NCI-H1436 treated with DMSO at 0.1 percent for 48 hours (cell line): ENCODE measurements at regions not wholly inside any gene's neighbourhood (a gene's known extent, or its start where the extent isn't known, plus 50 kb on each side); places are given as distances from the start of the nearest gene placed in this dataset.
"Not testable (repeated sequence)": the region's sequence is repeated elsewhere in the genome, so short reads cannot be mapped to it uniquely, and the experiment has no call there.

ENCODE experiments used
- DNase-seq: peaks from one replicate; lab custom pipeline; 2025; lab: John Stamatoyannopoulos, UW

DNA sequence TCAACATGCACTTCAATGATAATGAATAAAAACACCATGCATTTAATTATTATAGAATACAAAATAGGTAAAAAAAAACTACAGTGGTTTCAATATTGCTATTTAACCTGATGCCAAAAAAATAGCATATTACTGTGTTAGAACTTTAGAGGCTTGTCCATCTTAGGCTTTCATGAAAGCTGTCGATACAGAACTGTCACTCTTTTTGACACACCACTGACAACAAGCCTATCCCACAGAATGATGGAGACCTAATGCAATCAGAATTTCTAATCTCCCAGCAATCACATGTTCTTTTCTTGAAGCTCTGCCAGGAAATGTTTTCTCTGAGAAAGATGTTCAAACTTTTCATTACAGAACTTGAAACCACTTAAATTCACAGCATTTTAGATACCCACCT, 490.3 kb upstream of the EPHA6 start:
- DNase-seq: no peak

DNA sequence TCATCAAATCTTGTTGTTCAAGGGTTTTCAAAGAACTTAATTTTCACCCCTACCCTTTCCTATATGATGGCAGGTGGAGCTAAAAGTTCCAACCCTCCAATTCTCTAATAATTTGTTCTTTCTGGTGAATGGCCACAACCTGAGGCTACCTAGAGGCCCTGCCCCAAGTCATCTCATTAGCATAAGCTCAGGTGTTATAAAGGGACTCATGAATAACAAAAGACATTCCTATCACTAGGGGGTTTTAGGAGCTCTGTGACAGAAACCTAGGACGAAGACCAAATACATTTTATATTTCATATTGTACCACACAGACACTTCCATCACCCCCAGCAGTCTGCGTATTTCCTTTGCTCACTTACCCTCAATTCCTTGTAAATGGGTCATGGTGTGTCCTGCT, 483.6 kb upstream of the EPHA6 start:
- no peak for DNase-seq

DNA sequence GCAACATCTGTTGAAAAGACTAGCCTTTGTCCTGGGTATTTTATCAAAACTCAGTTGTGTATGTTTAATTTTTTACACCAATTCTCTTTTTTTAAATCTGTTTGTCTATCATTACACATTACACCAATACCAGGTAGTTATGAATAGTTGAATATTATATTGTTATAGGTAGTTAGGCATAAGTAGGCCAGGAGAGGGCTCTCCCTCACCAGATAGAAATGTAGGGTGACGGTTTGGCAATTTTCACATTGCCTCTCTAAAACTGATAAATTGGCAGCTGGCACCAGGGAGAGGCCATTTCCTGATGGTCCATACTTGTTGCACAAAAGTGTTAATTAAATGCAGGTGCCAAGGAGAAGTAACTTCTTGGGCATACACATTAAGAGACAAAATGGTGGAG, 483.1 kb upstream of the EPHA6 start:
- no peak for DNase-seq

DNA sequence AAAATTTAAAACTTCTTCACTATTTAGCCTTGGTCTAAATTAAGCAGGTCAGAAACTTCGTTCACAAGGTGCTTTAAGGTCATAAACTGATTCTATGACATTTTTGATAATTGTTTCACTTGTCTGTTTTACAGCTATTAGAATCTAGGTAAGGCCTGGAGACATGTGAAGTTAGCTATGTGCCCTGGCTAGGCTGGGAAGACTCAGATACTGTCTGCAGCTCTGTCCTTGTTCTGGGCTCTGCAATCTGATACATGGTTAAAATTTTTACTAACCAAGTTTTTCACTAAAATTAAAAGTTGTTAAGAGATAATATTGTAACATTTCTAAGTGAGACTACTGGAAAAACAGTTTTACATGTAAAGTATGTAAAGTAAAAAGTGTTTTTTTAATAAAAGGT, 479.6 kb upstream of the EPHA6 start:
- no peak for DNase-seq

DNA sequence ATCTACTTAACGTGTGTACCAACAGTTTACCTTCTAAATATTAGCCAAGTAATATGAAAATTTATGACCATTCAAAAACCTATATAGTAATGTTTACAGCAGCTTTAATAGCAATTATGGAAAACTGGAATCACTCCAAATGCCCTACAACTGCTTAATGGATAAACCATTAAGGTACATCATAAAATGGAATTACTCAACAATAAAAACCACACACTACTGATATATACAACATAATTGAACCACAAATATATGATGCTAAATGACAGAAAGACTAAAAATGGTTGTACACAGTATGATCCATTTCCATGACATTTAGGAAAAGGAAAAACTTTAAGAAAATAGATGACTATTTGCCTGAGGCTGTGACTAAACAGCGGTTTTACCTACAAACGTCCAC, 467.1 kb upstream of the EPHA6 start:
- DNase-seq: no peak

DNA sequence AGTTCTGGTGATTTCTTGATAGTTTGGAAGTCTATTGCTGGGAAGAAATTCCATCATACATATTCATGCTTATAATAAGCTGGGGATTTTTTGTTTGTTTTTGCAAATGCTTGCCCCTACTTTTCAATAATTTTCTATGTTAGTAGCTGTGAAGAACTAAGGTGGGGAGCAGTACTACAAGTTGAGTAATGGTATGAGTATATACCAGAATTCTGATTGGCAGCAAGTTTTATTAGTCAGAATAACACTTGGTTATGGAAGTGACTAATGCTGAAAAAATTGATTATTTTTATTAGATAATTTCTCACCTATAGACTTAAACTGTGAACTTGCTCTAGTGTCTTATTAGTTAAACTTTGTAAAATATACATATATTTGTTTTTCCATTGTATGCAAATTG, 462.8 kb upstream of the EPHA6 start:
- DNase-seq: not testable (repeated sequence)

DNA sequence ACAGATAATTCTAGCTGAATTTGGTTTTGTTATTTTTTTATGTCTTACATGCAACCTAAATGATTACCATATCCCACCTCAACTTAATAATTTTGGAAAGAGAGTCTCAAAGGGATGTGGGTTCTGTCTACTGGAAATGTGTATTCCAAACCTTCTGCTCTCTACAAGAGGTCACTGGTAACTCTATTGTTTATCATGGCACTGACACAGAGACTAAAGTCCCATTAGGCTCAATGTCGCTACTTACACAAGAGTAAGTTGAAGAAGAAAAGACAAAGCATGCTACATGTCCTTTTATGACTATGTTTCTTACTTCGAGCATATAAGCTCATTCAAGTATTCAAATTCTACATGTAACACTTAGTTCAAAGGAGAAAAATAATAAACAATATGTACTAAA, 460.3 kb upstream of the EPHA6 start:
- DNase-seq: no peak

DNA sequence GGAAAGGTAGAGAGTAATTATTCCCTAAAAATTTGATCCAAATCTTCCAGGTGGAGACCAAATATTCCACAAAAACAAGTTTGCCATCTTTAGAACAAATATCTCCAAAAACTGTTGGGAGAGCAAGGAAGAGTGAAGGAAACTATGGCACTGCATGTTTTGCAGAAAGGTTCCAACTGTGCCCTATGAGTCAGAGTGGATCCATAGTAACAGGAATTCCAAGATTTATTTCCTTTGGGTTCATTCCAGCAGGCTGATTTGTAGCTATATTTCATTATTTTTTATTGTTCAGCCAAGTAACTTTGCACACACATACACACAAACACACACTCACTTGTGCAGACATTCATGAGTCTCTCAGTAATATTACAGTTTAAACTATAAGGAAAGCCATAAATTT, 459.7 kb upstream of the EPHA6 start:
- DNase-seq: no peak

DNA sequence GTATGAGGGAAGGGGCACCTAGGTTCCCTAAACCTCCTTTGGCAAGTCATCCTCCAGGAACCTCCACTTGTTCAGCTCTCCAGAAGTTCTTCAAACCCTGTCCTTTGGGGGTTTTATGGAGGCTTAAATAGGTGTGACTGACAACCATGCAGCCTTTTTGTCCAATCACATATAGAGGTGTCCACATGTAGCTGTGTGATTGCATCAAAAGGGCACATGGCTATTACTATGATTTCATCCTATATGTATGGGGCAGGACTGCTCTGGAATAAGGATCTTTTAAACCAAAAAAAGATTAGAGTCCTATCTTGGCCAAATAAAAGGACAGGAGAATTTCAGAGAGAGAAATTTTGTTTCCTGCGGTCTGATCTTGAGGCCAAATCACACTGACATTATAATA, 453.2 kb upstream of the EPHA6 start:
- DNase-seq: no peak

DNA sequence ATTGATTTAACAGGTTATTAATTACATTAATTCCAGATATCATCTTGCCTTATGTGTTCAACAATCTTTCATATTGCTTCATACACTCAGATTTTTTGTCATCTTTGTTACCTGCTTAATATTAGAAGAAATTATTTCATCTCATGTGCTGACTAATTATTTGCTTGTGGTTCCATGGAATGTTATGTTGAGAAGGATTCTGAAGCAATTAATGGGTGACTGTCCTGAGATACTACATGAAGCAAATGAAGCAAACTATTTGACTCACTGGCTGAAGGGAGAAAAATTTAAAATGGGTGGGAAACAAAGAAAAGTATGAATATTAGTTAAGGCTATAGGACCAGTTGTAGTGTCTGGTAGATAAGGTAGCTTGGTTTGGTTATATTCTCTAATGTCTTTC, 443.8 kb upstream of the EPHA6 start:
- DNase-seq: no peak

DNA sequence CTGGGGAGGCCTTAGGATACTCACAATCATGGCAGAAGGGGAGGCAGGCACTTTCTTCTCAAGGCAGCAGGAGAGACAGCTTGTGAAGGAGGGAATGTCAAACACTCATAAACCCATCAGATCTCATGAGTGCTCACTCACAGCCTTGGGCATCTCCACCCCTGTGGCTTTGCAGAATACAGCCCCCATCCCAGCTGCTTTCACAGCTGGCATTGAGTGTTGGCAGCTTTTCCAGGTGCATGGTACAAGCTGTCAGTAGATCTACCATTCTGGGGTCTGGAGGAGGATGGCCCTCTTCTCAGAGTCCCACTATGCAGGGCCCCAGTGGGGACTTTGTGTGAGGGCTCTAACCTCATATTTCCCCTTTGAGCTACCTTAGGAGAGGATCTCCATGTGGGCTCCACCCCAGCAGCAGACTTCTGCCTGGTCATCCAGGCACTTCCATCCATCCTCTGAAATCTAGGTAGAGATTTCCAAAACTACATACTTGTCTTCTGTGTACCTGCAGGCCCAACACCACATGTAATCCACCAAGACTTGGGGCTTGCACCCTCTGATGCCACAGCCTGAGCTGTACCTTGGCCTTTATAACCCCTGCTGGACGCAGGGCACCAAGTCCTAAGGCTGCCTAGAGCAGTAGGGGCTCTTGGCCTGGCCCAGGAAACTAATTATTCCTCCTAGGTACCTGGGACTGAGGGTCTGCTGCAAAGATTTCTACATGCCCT, 404.2 kb upstream of the EPHA6 start:
- DNase-seq: no peak

DNA sequence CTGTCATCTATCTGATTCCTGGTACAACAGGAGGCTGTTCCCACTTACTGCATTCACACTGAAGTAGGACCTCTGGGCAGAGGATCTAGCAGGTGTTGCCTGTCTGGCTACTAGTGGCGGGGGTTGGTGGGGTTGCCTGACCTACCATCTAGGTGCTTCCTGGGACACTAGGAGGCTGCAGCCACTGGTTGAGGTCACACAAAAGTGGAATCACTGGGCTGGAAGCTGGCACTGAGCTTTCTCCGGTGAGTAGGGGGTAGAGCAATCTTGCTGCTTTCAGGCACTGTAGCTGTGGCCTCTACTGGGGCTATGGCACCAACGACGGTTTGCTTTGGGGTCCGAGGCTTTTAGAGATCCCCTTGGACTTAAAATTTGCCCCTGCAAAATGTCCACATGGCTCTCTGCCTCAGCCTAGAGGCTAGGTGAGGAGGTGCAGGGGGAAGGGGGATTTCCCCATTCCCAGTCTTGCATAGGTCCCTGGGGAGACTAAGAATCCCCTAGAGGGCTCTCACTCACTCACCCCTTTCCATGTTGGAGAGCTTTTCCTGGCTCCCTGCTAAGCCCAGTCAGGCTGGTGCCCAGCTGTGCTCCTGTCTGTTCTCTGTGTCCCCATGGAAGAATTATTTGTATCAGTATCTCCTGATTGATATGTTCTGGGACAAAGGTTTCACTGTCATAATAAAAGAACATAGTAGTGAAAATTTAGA, 397.7 kb upstream of the EPHA6 start:
- DNase-seq: no peak

DNA sequence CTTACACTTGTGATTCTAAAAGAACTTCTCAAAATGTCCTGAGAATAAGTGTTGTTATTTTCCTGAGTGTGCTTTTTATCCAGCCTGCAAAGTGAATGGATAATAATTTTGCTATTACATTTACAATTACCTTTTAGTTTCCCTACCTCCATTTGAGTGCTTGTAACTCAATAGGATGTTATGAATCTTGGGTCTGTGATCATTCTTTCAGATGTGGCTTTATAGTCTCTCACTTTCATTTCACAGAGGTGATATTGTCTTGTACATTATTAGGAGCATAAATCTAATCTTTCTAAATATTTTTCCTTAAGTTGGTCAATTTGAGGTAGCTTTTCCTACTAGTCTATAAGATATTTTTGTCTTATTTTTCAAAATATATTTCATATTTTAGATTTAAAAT, 386.3 kb upstream of the EPHA6 start:
- DNase-seq: no peak

DNA sequence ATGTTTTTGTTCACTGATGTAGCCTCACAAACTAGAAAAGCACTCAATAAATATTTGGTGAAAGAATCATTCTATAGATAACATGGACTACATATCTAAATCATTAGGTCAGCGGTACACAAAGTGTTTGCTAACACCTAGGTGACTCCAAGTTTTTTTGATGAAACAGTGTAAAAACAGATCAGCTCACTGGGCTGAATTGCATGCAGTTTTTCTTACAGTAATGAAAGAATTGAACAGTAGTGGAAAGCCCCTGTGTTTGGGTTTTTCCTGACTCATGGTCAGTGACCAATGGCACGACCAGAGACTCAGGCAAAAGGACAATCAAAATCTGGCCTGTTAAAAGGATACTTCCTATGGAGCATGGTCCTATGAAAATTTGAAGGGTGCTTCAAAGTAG, 384.3 kb upstream of the EPHA6 start:
- DNase-seq: no peak

DNA sequence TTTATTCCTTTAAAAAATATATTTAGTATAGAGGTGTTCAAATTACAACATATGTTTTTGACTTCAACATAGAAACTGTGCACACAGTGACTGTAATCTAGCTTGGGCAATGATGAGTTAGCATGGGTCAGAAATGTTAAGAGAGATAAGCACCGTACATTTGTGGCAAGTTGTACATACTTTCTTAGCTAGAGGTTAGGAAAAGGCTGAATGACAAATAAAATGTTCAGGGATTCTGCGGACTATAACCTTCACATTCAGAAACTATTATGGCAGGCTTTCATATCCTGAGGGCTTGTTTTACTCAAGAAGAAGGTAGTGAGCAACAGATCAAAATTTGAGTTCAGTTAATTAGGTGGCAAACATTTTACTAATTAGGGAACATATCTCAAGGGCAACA, 379.7 kb upstream of the EPHA6 start:
- DNase-seq: no peak

DNA sequence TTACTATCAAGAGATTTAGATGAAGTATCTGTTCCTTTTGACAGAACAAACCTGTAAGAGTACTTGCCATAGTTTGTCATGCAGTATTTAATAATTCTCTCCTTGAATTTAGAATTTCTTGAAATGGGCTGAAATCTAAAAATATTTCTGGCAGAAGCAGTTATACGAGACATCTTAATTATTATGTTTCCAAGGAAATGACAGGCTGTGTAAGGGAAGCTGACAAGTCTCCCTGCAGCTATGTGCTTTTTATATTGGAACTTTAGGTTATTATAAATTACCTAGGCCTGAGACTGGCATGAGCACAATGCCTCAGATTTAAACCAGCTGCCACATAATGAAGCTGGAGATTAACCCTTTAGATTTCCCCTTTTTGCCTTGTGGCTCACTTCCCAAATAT, 365.0 kb upstream of the EPHA6 start:
- DNase-seq: no peak

DNA sequence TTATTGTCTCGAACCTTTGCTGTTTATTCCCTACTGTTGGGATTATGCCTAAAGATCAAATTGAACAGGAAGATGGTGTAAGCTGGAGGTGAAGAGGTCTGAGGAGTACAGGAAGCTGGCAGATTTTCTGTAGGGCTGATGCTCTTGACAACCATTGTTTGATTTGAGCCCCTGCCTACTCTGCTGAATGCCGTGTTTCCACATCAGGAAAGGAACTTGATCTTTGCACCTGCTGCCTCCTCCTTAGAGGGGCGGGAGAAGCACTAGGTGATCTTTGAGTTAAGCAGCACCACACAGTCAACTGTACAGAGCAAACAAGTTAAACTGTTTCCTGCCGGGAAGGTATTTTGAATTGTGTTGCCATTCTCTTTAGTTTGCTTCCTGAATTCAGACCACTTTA, 364.6 kb upstream of the EPHA6 start:
- DNase-seq: peak; percentile 60

DNA sequence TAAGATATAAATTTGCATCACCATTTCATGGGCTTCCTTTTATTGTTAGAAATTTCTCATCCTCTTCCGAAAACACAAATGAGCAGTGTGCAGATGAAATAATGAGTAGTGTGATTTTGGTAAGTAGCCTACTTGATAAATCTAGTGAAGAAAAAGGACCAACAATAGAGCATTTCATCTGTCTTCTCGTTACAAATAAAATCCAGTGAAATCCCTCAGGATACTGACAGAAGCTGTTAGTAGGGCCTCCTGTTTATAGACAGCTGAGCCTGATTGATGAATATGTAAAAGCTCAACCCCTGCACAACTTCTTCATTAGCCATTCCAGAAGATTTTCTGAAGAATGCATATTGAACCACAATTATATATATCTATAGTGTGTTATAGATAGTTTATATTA, 363.7 kb upstream of the EPHA6 start:
- no peak for DNase-seq

DNA sequence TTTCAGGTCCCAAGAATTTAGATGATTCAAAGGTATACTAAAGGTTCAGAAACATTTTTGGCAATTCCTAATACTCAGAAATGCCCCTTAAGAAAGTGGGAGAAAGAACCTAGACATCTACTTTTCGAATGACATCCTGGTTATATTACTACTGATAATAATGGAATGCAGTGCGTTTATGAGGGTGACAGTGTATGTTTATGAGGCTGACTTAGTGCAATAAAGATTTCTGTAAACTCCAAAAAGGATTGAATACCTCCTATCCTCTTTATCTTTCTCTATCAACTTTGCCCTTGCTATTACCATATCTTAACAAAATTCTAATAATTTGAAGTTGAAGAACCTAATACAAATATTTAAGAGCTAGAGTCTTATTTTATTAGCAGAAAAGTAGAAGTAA, 348.9 kb upstream of the EPHA6 start:
- no peak for DNase-seq

DNA sequence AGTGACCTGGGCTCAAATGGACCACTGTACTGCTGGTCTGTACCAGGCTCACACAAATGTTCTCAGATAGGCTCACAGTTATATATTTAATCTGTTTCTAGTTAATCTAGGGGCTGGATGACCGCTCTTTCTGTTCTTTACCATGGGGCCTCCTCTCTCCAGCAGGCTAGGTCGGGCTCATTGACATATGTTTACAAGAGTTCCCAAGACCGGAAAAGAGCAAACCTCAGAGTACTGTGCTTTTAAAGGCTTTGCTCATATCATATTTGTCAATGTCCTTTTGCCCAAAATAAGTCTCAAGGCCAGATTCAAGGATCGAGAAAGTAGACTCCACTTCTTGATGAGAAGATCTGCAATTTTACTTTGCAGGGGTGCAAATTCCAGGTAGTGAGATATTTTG, 348.0 kb upstream of the EPHA6 start:
- no peak for DNase-seq

DNA sequence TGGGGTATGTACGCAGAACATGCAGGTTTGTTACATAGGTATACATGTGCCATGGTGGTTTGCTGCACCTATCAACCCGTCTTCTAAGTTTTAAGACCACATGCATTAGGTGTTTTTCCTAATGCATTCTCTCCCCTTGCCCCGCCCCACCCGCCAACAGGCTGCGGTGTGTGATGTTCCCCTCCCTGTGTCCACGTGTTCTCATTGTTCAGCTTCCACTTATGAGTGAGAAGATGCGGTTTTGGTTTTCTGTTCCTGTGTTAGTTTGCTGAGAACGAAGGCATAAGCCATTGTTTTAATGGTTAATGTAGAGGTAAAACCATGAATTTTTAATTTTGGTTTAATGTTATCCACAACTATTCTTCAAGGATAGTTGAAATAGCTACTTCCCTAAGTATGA, 346.8 kb upstream of the EPHA6 start:
- no peak for DNase-seq

DNA sequence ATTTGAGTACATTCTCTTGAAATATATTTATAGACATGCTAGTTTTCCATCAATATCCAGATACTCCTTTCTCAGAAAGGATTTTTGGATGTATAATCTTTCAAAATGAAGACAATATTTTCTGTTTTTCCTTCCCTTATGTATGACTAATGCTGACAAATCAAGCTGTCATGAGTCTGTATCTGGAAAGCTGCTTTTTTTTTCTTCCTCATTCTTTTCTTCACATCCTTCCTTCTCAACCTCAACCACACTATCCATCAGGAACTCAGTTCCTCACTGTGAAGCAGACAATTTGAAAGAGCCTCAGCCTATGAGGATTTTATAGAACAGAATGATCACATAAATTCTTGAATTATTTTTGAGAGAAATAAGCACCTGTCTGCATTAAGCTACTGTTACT, 335.9 kb upstream of the EPHA6 start:
- no peak for DNase-seq

DNA sequence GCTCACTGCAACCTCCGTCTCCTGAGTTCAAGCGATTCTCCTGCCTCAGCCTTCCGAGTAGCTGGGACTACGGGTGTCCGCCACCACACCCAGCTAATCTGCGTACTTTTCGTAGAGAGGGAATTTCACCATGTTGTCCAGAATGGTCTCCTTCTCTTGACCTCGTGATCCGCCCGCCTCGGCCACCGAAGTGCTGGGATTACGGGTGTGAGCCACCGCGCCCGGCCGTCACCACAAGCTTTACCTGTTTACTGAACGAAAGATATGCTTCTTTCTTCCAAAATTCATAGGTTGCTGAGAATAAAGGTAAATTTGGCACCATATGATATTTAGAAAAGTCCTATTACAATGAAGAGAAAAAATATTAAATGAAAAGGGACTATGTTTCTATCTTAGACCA, 333.5 kb upstream of the EPHA6 start:
- no peak for DNase-seq

DNA sequence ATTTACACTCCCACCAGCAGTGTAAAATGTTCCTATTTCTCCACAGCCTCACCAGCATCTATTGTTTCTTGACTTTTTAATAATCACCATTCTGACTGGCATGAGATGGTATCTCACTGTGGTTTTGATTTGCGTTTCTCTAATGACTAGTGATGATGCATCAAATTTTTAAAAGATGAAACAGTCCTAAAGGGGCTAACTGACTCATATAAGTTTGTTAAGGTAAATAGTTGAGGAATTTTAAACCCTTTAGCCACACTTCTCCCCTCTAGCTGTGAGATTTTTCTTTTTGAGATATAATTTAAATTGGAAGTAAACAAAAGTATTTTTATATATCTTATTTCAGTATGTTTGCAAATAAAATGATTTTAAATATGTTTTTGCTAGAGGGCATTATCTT, 331.2 kb upstream of the EPHA6 start:
- not testable (repeated sequence) for DNase-seq
